Left lung (tissue), 4 donors: ENCODE measurements at regions not wholly inside any gene's neighbourhood (a gene's known extent, or its start where the extent isn't known, plus 50 kb on each side); places are given as distances from the start of the nearest gene placed in this dataset.
A peak's percentile ranks its signal among the peaks of the same experiment; 100 is the strongest.
"Not testable (repeated sequence)": the region's sequence is repeated elsewhere in the genome, so short reads cannot be mapped to it uniquely, and the experiment has no call there.

Experiments used
- ATAC-seq: fragments of 200-7000 bp; cut with Tn5 transposase; one replicate; pipeline ENCODE4 v1.9.1; 2020; ENCODE audit warnings: moderate library complexity
- DNase-seq, 4 donors: peaks; one replicate each; pipeline ENCODE4 v3.0.0-alpha.2; 2013 to 2020
- H3K27ac ChIP-seq, 2 donors: fragments of 200-600 bp; sonication (generic) in 1 of 2; one replicate each; pipeline versions ENCODE4 v1.5.0 to v1.8.0; 2020 to 2021
- H3K27me3 ChIP-seq, 2 donors: fragments of 200-600 bp; sonication (generic) in 1 of 2; one replicate each; pipeline versions ENCODE4 v1.5.0 to v1.8.0; 2020 to 2021
- H3K36me3 ChIP-seq, 2 donors: fragments of 200-600 bp; sonication (generic) in 1 of 2; one replicate each; pipeline versions ENCODE4 v1.5.0 to v1.8.0; 2020 to 2021
- H3K4me1 ChIP-seq, 2 donors: fragments of 200-600 bp; one replicate each; pipeline ENCODE4 v1.8.0; 2021
- H3K4me3 ChIP-seq, 2 donors: fragments of 200-600 bp; sonication (generic) in 1 of 2; one replicate each; pipeline versions ENCODE4 v1.5.0 to v1.8.0; 2020 to 2021; ENCODE audit warnings: mild to moderate bottlenecking in 1 of 2
- H3K9me3 ChIP-seq, 2 donors: fragments of 200-600 bp; sonication (generic) in 1 of 2; one replicate each; pipeline versions ENCODE4 v1.5.0 to v1.8.0; 2020 to 2021
- intact Hi-C, 2 donors: fragments of 100-400 bp; cut with DNase I; formaldehyde crosslinking; loops; one replicate each; pipeline versions ENCODE4 v1.11.2 to v1.14.2; 2022
- TF ChIP-seq, protein P1 (sequence below), 2 donors: fragments of 200-600 bp; sonication (generic) in 1 of 2; IDR thresholded peaks; one replicate each; pipeline versions ENCODE4 v1.5.0 to v1.8.0; 2021; ENCODE audit warnings: antibody characterized with exemption in 2 of 2
- donor health status: DM: no; HTN: yes; CAD: no.
- donor health status: DM: no; HTN: no; CAD: no.

DNA sequence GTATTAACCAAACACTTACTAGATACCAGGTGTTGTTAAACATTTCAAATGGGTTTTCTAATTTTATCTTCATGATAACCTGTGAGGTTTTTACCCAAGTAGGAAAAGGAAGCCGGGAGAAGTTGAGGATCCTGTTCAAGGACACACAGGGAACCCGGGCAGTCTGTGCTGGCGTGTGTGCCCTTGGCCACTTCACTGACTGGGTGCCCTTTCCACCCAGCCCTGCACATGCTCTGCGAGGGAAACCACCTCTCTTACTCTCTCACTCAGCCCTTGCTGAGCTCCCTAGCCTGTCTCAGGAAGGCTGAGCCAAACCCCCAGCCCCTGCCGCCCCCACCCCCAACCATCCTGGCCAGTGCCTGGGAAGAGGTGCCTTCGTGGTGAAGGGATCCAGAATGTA, 51.8 kb downstream of the TEX44 start:
- DNase-seq (no peak), ATAC-seq (peak; percentile 38)
- Histone ChIP-seq H3K27ac (peak overlapping the region; percentile 73 to 93), H3K36me3 (no peaks in the 10 kb centered on the region), H3K4me1 (peaks cover 21 to 51% of the 10 kb centered on the region in 2 donors), H3K9me3 (no peaks in the 10 kb centered on the region), H3K4me3 (no peak overlapping the region), H3K27me3 (no peaks in the 10 kb centered on the region)
- intact Hi-C loops: no loop called here
- TF ChIP-seq, protein P1, sequence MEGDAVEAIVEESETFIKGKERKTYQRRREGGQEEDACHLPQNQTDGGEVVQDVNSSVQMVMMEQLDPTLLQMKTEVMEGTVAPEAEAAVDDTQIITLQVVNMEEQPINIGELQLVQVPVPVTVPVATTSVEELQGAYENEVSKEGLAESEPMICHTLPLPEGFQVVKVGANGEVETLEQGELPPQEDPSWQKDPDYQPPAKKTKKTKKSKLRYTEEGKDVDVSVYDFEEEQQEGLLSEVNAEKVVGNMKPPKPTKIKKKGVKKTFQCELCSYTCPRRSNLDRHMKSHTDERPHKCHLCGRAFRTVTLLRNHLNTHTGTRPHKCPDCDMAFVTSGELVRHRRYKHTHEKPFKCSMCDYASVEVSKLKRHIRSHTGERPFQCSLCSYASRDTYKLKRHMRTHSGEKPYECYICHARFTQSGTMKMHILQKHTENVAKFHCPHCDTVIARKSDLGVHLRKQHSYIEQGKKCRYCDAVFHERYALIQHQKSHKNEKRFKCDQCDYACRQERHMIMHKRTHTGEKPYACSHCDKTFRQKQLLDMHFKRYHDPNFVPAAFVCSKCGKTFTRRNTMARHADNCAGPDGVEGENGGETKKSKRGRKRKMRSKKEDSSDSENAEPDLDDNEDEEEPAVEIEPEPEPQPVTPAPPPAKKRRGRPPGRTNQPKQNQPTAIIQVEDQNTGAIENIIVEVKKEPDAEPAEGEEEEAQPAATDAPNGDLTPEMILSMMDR (IDR thresholded peaks at IDR 0.05): no peak

DNA sequence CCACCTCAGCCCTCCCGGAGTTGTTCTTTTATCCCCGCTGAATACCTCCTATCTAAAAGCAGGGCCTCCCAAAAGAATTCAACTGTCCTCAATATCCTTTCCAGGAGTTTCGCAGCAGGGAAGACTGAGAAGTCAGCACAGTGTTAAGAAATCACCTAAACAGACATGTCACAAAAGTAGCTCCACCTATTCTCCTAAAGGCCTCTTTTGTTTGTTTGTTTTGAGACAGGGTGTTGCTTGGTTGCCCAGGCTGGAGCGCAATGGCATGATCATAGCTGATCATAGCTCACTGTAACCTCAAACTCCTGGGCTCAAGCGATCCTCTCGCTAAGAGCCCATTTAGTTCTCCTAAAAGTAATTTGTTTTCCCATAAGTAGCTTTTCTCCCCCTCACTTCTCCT, 53.8 kb downstream of the TEX44 start:
- DNase-seq: no peak

DNA sequence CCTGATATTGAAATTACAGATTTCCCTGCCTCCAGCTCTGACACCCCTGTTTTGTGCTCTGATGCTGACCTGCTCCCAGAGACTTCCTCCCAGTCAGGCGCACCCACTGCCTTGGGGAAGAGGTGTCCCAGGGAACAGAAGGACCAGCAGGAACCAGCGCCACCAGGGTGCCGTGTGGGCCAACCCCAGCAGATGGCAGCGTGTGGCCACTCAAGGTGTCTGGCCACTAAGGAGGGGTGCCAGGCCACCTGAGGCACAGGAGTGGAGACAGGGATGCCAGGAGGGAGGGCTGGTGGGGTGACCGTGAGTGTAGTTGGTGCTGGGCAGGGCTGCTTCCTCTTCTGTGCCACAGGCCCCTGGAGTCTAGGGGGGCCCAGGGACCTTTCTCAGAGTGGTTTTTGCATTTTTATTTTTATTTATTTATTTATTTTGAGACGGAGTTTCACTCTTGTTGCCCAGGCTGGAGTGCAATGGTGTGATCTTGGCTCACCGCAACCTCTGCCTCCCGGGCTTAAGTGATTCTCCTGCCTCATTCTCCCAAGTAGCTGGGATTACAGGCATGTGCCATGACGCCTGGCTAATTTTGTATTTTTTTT, 56.0 kb downstream of the TEX44 start:
- TF ChIP-seq, protein P1 (IDR thresholded peaks at IDR 0.05): peak; percentile 60 to 64
- Histone ChIP-seq H3K27ac (no peak overlapping the region), H3K27me3 (no peaks in the 10 kb centered on the region), H3K4me1 (peaks cover under 1 to 27% of the 10 kb centered on the region in 2 donors), H3K4me3 (no peak overlapping the region), H3K9me3 (no peaks in the 10 kb centered on the region), H3K36me3 (no peaks in the 10 kb centered on the region)
- peak; percentile 93 for ATAC-seq
- DNase-seq: peak in 3 of 4 donors; percentile 65 to 92 (median 80)
- intact Hi-C loops: no loop called here

More for the DNA sequence above, 53.8 kb downstream of the TEX44 start:
- intact Hi-C loops: no loop called here
- H3K4me1 ChIP-seq: peaks cover 14 to 37% of the 10 kb centered on the region in 2 donors
- H3K36me3 ChIP-seq: no peaks in the 10 kb centered on the region
- no peaks in the 10 kb centered on the region for H3K27me3 ChIP-seq
- no peak overlapping the region for H3K4me3 ChIP-seq
- peak; percentile 29 for ATAC-seq
- H3K9me3 ChIP-seq: no peaks in the 10 kb centered on the region
- H3K27ac ChIP-seq: no peak overlapping the region
- TF ChIP-seq, protein P1 (IDR thresholded peaks at IDR 0.05): no peak

DNA sequence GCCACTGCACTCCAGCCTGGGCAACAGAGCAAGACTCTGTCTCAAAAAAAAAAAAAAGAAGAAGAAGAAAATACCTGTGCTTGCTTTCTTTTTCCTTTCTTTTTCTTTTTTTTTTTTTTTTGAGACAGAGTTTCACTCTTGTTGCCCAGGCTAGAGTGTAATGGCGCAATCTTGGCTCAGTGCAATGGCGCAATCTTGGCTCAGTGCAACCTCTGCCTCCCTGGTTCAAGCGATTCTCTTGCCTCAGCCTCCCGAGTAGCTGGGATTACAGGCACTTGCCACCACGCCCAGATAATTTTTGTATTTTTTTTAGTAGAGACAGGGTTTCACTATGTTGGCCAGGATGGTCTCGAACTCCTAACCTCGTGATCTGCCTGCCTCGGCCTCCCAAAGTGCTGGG, 56.8 kb upstream of the PTMA start:
- H3K27me3 ChIP-seq, intact Hi-C loops, DNase-seq, H3K36me3 ChIP-seq, ATAC-seq, H3K4me3 ChIP-seq, H3K27ac ChIP-seq, H3K9me3 ChIP-seq: not testable (repeated sequence)
- H3K4me1 ChIP-seq: peaks cover 0 to 14% of the 10 kb centered on the region in 2 donors

DNA sequence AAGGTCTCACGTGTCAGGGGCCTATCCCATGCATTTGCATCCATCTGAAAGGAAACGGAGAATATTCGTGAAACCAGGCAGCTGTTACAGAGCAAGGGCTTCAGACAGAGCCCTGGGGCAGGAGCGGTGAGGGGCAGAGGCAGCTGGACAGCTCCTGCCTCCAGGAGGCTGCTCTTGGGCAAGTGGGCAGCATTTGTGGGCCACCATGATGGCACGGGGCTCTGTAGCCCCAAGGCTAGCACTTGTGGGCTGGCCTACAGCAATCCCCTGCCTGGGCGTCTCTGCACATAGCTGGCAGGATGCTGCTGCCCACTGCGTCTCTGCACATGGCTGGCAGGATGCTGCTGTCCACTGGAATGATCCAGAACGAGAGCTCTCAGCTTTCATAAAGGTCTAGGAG, 52.8 kb upstream of the PTMA start:
- intact Hi-C loops: no loop called here
- Histone ChIP-seq H3K27me3 (no peaks in the 10 kb centered on the region), H3K4me3 (no peak overlapping the region), H3K27ac (no peak overlapping the region), H3K9me3 (no peaks in the 10 kb centered on the region), H3K36me3 (no peaks in the 10 kb centered on the region), H3K4me1 (peaks cover 0 to 14% of the 10 kb centered on the region in 2 donors)
- DNase-seq (no peak), ATAC-seq (no peak)
- TF ChIP-seq, protein P1 (IDR thresholded peaks at IDR 0.05): no peak

DNA sequence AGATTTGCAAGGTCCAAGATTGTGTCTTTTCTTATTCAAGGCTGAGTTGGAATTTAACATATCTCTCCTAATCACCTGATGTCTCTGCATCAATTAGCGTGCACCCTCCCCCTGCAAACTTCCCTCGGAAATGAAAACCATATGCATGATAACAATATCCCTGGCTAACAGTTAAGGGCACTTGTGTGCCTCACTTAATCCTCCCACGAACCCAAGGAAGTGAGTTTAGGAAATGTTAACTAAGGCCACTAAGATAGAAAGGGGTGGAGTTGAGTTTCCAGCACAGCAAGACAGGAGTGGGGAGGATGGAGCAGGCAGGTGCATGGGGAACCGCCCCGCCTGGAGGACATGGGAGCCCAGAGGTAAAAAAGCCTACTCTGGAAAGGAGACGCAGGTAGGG, 52.4 kb upstream of the PTMA start:
- TF ChIP-seq, protein P1 (IDR thresholded peaks at IDR 0.05): no peak
- Histone ChIP-seq H3K4me3 (no peak overlapping the region), H3K36me3 (no peaks in the 10 kb centered on the region), H3K27me3 (no peaks in the 10 kb centered on the region), H3K9me3 (no peaks in the 10 kb centered on the region), H3K27ac (no peak overlapping the region), H3K4me1 (peaks cover 0 to 14% of the 10 kb centered on the region in 2 donors)
- DNase-seq (no peak), ATAC-seq (no peak)
- intact Hi-C loops: no loop called here
